NCI-H69 (cell line): ENCODE measurements at regions not wholly inside any gene's neighbourhood (a gene's known extent, or its start where the extent isn't known, plus 50 kb on each side); places are given as distances from the start of the nearest gene placed in this dataset.
A peak's percentile ranks its signal among the peaks of the same experiment; 100 is the strongest.
"Not testable (repeated sequence)": the region's sequence is repeated elsewhere in the genome, so short reads cannot be mapped to it uniquely, and the experiment has no call there.

Experiments used
- DNase-seq: peaks from one replicate; lab custom pipeline; 2025; lab: John Stamatoyannopoulos, UW

DNA sequence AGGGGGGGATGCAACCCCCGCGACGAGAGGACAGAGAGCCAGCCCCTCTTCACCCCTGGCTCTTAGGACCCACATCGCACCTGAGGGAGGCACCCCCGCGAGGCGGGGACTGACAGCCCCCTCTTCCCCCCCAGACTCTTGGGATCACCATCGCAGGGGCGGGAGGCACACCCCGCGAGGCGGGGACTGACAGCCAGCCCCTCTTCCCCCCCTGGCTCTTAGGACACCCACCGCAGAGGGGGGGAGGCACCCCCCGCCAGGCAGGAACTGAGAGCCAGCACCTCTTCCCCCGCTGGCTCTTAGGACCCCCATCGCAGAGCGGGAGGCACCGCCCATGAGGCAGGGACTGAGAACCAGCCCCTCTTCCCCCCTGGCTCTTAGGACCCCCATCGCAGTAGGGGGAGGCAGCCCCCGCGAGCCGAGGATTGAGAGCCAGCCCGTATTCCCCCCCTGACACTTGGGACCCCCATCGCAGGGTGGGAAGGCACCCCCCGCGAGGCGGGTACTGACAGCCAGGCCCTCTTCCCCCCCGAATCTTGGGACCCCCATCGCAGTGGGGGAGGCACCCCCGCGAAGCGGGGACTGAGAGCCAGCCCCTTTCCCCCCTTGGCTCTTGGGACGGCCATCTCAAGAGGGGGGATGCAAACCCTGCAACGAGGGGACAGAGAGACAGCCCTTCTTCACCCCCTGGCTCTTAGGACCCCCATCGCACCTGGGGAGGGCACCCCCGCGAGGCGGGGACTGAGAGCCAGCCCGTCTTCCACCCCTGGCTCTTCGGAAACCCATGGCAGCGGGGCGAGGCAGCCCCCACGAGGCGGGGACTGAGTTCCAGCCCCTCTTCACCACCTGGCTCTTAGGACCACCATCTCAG, 2425.1 kb upstream of the PCDH20 start:
- DNase-seq = no peak

DNA sequence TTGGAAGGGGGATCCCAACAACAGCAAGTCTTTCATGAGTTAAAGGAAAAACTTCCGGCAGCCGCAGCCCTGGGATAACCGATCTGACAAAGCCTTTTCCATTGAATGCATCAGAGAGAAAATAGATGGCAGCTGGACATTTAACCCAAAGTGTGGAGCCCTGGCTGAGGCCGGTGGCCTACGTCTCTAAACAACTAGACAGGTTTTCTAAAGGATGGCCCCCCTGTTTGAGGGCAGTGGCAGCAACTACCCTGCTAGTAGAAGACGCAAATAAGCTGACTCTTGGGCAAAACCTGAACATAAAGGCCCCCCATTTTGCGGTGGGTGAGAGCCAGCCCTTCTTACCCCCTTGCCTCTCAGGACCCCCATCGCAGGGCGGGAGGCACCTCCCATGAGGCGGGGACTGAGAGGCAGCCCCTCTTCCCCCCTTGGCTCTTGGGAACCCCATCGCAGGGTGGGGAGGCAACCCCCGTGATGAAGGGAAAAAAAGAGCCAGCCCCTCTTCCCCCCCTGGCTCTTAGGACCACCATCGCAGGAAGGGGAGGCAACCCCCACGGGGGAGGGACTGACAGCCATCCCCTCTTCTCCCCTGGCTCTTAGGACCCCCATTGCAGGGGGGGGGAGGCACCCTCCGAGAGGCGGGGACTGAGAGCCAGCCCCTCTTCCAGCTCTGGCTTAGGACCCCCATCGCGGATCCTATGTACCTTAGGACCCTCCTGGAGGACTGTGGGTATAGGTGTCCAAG, 2422.9 kb upstream of the PCDH20 start:
- DNase-seq = no peak

DNA sequence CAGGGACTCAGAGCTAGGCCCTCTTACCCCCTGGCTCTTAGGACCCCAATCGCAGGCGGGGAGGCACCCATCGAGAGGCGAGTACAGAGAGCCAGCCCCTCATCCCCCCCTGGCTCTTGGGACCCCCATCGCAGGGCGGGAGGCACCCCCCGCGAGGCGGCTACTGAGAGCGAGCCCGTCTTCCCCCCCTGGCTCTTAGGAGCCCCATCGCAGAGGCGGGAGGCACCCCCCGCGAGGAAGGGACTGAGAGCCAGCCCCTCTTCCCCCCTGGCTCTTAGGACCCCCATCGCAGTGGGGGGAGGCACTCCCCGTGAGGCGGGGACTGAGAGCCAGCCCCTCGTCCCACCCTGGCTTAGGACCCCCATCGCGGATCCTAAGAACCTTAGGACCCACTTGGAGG, 2422.1 kb upstream of the PCDH20 start:
- not testable (repeated sequence) for DNase-seq

DNA sequence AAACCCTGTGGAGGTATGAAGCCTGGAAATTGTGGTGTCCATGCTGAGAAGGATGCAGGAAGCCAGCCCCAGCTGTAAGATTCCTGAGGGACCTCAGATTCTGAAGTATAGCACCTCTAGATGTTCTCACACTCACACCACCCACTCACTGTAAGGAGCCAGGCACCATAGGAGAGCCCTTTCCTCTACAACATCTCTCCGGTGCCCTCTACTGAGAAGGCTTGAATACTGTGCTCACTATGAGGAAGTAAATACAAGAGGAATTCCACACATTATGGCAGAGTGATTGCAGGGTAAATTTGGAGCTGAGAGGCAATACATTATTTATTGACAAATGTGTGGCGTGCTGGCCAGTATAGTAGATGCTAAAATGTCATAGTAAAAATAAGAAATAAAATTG, 2414.0 kb upstream of the PCDH20 start:
- DNase-seq = not testable (repeated sequence)

DNA sequence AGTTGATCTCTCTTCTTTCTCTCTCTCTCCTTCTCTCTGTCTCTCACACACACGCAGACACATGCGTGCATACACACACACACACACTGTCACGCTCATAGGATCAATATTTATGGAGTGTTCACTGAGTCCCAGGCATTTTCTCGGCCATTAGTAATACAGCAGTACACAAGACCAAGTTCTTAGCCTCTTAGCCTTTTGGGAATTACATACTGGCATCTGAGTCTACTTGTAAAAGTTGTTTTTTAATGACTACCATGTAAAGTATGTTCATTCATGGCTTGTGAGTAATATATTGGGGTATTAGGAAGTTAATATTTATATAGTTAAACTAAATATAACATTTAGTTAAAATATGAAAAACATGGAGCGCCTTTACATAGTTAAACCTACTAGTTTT, 2406.1 kb upstream of the PCDH20 start:
- not testable (repeated sequence) for DNase-seq

DNA sequence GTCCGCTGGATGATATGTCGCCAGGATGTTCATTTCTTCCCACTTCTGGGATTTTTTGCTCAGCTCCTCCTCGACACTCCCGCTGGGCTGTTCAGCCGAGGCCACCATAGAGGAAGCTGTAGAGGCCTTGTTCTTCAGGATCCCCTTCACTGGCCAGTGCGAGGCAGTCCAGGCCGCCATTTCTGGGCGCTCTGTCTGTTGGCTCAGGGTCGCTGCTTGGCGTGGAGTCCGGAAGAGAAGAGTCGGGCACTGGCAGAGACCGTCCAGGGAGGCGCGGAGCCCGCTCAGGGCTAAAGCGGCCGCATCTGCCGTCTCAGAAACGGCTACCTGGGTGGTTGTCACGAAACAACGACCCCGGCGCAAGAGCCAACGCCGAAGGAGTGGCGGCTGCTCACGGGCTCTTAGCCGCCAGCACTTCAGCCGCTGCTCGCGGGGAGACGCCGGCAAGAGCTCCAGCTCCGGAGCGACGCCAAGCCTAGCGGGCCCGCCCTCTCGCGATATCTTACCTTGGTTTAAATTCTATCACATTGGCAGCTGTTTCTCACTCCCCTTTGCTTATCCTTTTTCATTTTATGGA, 2395.9 kb upstream of the PCDH20 start:
- DNase-seq = not testable (repeated sequence)

DNA sequence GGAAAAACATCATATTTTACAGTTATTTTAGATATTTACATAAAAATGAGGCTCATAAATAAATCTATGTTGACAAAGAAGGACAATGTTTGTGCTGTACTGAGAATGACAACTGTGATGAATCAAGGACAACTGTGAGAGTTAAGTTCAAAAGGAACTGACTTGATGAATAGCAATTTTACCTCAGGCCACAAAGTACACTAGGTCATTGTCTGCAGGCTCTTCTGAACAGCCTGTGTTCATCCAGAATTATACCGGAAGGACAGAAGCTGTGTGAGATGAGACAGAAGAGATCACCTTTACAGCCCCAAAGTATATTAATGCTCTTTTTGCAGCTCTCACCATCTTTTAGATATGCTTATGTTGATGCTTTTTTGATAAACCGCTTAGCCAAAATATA, 2375.5 kb upstream of the PCDH20 start:
- not testable (repeated sequence) for DNase-seq

DNA sequence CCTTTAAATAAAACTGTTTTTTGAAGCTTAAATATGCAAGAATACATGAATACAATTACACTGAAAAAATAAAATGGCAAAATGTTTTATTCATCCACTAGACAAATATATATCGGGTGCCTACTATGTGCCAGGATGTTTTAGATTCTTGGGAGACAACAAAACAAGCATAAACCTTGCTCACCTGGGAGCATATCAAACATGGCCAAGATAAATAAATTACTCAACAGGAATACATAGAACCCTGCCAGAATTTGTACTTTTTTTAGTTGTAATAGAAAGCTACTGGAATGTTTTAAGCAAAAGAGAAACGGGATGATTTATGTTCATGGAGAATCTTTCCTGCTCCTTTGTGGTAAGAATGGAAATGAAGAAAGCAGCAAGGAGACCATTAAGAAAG, 2358.5 kb upstream of the PCDH20 start:
- DNase-seq = no peak

DNA sequence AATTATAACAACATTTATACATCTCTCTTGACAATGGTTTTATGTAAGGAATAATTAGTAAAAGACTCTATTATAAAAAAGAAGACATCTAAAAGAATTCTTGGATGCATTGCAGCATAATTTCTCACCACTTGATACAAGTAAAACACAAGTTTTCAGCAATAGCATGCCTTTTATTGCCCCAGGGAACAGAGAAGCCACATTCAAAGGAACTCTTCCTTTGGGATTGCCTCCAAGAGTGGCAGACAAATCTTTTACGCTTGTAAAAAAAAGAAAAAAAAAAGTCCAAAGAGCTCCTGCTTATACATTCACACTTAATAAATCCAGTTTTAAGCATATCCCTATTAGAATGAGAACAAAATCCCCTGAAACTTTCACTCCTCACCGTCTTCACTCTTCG, 2357.8 kb upstream of the PCDH20 start:
- DNase-seq = peak; percentile 4

DNA sequence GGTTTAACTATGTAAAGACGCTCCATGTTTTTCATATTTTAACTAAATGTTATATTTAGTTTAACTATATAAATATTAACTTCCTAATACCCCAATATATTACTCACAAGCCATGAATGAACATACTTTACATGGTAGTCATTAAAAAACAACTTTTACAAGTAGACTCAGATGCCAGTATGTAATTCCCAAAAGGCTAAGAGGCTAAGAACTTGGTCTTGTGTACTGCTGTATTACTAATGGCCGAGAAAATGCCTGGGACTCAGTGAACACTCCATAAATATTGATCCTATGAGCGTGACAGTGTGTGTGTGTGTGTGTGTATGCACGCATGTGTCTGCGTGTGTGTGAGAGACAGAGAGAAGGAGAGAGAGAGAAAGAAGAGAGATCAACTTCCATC, 2342.0 kb upstream of the PCDH20 start:
- not testable (repeated sequence) for DNase-seq

DNA sequence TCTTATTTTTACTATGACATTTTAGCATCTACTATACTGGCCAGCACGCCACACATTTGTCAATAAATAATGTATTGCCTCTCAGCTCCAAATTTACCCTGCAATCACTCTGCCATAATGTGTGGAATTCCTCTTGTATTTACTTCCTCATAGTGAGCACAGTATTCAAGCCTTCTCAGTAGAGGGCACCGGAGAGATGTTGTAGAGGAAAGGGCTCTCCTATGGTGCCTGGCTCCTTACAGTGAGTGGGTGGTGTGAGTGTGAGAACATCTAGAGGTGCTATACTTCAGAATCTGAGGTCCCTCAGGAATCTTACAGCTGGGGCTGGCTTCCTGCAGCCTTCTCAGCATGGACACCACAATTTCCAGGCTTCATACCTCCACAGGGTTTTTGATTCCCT, 2334.2 kb upstream of the PCDH20 start:
- DNase-seq = not testable (repeated sequence)

DNA sequence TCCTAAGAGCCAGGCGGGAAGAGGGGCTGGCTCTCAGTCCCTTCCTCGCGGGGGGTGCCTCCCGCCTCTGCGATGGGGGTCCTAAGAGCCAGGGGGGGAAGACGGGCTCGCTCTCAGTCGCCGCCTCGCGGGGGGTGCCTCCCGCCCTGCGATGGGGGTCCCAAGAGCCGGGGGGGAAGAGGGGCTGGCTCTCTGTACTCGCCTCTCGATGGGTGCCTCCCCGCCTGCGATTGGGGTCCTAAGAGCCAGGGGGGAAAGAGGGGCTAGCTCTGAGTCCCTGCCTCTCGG, 2326.1 kb upstream of the PCDH20 start:
- not testable (repeated sequence) for DNase-seq

DNA sequence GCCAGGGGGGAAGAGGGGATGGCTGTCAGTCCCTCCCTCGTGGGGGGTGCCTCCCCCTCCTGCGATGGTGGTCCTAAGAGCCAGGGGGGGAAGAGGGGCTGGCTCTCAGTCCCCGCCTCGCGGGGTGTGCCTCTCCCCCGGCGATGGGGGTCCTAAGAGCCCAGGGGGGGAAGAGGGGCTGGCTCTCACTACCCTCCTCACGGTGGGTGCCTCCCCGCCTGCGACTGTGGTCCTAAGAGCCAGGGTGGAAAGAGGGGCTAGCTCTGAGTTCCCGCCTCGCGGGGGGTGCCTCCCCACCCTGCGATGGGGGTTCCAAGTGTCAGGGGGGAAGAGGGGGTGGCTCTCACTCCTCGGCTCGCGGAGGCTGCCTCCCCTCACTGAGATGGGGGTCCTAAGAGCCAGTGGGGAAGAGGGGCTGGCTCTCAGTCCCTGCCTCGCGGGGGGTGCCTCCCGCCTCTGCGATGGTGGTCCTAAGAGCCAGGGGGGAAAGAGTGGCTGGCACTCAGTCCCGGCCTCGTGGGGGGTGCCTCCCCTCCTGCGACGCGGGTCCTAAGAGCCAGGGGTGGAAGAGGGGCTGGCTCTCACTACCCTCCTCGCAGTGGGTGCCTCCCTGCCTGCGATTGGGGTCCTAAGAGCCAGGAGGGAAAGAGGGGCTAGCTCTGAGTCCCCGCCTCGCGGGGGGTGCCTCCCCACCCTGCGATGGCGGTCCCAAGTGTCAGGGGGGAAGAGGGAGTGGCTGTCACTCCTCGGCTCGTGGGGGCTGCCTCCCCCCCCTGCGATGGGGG, 2325.6 kb upstream of the PCDH20 start:
- DNase-seq = no peak

DNA sequence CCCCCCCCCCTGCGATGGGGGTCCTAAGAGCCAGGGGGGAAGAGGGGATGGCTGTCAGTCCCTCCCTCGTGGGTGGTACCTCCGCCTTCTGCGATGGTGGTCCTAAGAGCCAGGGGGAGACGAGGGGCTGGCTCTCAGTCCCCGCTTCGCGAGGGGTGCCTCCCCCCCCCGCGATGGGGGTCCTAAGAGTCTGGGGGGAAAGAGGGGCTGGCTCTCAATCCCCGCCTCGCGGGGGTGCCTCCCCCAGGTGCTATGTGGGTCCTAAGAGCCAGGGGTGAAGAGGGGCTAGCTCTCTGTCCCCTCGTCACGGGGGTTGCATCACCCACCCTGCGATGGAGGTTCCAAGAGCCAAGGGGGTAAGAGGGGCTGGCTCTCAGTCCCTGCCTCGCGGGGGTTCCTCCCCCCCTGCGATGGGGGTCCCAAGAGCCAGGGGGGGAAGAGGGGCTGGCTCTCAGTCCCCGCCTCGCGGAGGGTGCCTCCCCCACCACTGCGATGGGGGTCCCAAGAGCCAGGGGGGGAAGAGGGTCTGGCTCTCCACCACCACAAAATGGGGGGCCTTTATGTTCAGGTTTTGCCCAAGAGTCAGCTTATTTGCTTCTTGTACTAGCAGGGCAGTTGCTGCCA, 2323.6 kb upstream of the PCDH20 start:
- DNase-seq = not testable (repeated sequence)

DNA sequence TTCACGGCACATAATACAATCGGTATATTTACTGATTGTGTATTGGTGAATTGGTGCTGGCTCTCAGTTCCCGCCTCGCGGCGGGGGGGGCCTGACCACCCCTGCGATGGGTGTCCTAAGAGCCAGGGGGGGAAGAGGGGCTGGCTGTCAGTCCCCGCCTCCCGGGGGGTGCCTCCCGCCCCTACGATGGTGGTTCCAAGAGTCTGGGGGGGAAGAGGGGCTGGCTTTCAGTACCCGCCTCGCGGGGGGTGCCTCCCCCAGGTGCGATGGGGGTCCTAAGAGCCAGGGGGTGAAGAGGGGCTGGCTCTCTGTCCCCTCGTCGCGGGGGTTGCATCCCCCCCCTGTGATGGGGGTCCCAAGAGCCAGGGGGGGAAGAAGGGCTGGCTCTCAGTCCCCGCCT, 2321.8 kb upstream of the PCDH20 start:
- DNase-seq = no peak

DNA sequence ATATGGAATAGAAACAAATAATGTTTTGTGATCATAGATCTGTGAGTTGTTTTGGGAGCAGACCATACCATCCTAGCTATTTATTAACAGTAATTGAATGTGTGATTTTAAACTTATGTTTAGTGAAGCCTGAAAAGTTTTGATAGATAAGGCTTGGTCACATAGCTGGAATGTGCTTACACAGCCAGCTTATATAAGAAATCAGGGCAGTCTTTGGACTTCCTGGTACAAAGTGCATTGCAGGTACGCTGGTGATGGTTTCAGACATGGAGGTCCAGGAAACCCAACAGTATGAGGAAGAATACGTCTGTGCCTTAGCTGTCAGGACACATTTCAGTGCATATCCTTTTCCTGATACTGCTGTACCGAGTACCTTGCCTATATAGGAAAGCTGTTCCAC, 2316.2 kb upstream of the PCDH20 start:
- no peak for DNase-seq

DNA sequence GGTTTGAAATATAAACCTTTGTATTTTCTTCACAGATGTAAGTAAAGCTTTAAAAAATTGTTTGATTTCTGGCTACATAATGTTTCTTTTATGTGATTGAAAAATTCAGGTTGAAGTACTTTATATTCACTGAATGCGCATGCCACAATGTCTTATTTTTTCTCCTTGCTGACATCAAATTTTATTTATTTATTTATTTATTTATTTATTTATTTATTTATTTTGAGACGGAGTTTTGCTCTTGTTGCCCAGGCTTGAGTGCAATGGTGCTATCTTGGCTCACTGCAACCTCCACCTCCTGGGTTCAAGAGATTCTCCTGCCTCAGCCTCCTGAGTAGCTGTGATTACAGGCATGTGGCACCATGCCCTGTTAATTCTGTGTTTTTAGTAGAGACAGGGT, 2296.5 kb upstream of the PCDH20 start:
- DNase-seq = not testable (repeated sequence)

DNA sequence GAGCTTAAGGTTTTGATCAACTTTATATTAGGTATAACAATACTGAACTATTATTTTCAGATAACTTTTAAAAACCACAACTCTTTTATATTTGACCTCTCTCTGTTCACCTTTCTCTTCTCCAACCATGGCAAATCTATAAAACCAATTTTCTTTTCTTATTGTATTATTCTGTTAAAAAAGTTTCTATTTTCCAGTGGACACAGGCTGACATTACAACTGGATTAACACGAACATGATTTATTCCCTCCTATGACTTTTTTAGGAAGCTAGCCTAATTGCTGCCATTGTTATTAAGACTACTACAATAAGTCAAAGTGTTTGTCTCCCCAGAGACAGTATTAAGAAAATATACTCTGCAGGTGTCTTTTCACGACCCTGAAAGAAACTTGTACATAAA, 2291.1 kb upstream of the PCDH20 start:
- DNase-seq = peak; percentile 23

DNA sequence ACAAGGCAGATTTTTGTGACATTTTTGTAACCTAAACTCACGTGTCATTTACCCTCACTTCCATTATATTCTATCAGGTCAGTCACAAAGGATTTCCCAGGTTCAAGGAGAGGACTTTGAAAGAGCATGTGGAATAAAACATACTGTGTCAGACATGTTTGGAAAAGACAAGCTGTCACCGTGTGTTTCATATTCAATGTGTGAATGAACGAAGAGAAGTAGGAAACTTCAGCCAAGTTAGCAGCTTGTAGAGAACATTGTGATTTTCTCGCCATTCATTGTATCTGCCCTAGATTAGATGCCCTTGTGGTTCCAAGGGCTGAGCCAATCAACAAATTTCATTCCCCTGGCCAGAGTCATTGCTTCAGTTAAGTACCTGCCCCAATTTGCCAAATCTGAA, 2288.9 kb upstream of the PCDH20 start:
- DNase-seq = no peak

DNA sequence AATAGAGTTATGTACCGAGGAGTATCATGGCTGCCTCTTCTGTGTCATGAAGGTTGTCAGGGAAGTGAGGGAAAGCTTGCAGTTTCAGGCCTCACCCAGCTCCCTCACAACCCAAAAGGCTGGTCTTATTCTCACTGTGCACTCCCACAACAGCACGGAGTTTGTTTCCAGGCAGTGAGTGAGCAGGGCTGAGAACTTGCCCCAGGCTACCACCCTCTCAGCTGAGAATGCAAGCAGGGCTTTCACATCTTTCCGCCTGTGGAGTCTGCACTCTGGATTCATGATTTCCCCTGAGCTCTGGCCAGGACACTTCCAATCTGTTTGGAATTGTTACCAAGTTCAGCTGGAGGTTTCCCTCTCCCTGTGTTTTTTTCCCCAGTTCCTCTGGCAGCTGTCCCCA, 2284.7 kb upstream of the PCDH20 start:
- no peak for DNase-seq

DNA sequence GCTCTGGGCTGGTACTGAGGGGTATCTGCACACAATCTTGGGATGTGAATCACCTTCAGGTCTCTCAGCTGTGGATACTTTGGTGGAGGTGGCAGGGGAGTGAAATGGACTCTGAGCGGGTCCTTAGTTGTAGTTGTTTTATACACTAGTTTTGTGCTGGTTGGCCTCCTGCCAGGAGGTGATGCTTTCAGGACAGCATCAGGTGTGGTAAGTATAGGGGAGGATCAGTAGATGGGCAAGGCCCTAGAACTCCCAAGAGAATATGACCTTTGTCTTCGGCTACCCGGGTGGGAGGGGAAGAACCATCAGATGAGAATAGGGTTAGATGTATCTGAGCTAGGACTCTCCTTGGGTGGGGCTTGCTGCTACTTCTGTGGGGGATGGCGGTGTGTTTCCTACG, 2284.3 kb upstream of the PCDH20 start:
- peak; percentile 10 for DNase-seq

DNA sequence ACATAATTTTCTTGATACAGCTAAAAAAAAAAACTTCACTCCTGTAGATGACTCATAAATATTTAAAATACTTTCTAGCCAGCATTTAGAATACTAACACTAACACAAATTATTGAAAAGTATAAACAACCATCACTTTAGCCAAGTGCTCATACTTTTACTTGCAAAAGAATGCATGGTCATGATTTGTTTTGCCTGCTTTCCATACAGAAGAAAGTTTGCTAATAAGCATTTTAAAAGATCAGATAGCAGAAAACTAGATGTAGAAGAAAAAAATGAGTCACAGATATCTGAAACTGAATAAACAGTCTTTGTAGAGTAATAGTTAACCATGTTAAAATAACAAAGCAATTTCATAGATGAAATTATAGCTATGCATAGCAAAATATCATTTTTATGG, 2280.4 kb upstream of the PCDH20 start:
- no peak for DNase-seq
